Transverse colon (tissue), 4 donors: ENCODE measurements at regions not wholly inside any gene's neighbourhood (a gene's known extent, or its start where the extent isn't known, plus 50 kb on each side); places are given as distances from the start of the nearest gene placed in this dataset.

Source experiments
- DNase-seq: peaks from one replicate; pipeline ENCODE4 v3.0.0-alpha.2; 2019
- H3K27ac ChIP-seq, 4 donors: fragments of 200-600 bp; sonication (generic); 2 replicates each; pipeline ENCODE4 v1.5.1; 2016 to 2018; ENCODE audit warnings: inconsistent platforms in 4 of 4
- H3K27me3 ChIP-seq: fragments of 200-600 bp; sonication (generic); 2 replicates; pipeline ENCODE4 v1.5.1; 2017; ENCODE audit warnings: inconsistent platforms
- H3K36me3 ChIP-seq, 4 donors: fragments of 200-600 bp; sonication (generic); 2 replicates each; pipeline ENCODE4 v1.5.1; 2017 to 2019; ENCODE audit warnings: inconsistent platforms in 4 of 4
- H3K4me1 ChIP-seq, 4 donors: fragments of 200-600 bp; sonication (generic); 2 replicates each; pipeline ENCODE4 v1.5.1; 2017 to 2020; ENCODE audit warnings: inconsistent platforms in 4 of 4
- H3K4me3 ChIP-seq, 4 donors: fragments of 200-600 bp; sonication (generic); 1 replicate in 1 of 4; 2 replicates in 3 of 4; pipeline versions ENCODE4 v1.5.1 to v1.6.1; 2017 to 2019; ENCODE audit warnings: inconsistent platforms in 4 of 4
- H3K9me3 ChIP-seq, 2 donors: fragments of 200-600 bp; sonication (generic); 2 replicates each; pipeline ENCODE4 v1.5.1; 2017 to 2019; ENCODE audit warnings: inconsistent platforms in 2 of 2
- EP300 ChIP-seq: sonication (generic); formaldehyde crosslinking; IDR thresholded peaks from one replicate; pipeline ENCODE4 v1.6.1; 2017; ENCODE audit warnings: antibody characterized with exemption, low read depth
- POLR2A ChIP-seq: fragments of 450-650 bp; IDR thresholded peaks from one replicate; pipeline ENCODE4 v1.6.1; 2016; ENCODE audit warnings: antibody characterized with exemption, mild to moderate bottlenecking, moderate library complexity
- POLR2AphosphoS5 ChIP-seq, 3 donors: sonication (generic); formaldehyde crosslinking; IDR thresholded peaks; one replicate each; pipeline ENCODE4 v1.6.1; 2016; ENCODE audit warnings: antibody characterized with exemption in 3 of 3
- WGBS, 2 donors: methylation state at CpG; one replicate each; pipeline ENCODE4 v1.1.5; 2018; ENCODE audit warnings: low coverage in 1 of 2; 5-methylcytosine and 5-hydroxymethylcytosine counted together
- in situ Hi-C, 4 donors: fragments of 200-750 bp; cut with MboI; loops; one replicate each; pipeline versions ENCODE4 v1.15.0 to v1.15.1; 2017; ENCODE audit warnings: low sequenced_read_pairs in 3 of 4, low pct_ligation_motif_present in 1 of 4, low pct_unique_long_range_greater_than_20kb in 1 of 4
- intact Hi-C: fragments of 100-400 bp; cut with DNase I; formaldehyde crosslinking; loops from one replicate; pipeline ENCODE4 v1.15.1; 2023; ENCODE audit warnings: low total_unique reads
- TF ChIP-seq, protein P1 (sequence below), 5 experiments: fragments of 200-600 bp in 3 of 5; fragments of 450-650 bp in 2 of 5; sonication (generic) in 3 of 5; IDR thresholded peaks; 1 replicate in 2 of 5; 2 replicates in 3 of 5; pipeline ENCODE4 v1.5.1; 2016 to 2017; ENCODE audit warnings: antibody characterized with exemption in 5 of 5, inconsistent platforms in 3 of 5, mild to moderate bottlenecking in 2 of 5, moderate library complexity in 1 of 5

DNA sequence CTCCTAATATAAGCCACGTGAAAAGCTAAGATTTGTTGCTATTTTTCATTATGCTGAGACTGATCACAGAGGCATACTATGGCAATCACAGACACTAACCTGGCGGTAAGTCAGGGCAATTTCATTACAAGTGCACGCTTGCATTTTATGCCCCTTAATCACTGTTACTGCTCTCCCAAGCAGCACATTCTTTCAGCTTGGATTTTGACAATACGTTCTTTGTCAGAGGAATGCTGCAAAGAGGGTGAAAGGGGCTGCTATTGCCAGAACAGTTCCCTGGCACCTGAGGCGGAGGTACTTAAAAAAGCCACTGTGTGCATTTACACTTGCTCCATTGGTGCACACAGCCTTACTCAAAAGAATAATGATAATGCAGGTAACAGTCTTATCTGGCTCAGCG is 346.6 kb downstream of the RFC3 start:
- no peaks in the 10 kb centered on the region for H3K27me3 ChIP-seq
- no peak for DNase-seq
- H3K9me3 ChIP-seq = no peaks in the 10 kb centered on the region
- TF ChIP-seq EP300 (no peak), POLR2AphosphoS5 (IDR thresholded peaks at IDR 0.05) (no peak), POLR2A (no peak)
- TF ChIP-seq, protein P1, sequence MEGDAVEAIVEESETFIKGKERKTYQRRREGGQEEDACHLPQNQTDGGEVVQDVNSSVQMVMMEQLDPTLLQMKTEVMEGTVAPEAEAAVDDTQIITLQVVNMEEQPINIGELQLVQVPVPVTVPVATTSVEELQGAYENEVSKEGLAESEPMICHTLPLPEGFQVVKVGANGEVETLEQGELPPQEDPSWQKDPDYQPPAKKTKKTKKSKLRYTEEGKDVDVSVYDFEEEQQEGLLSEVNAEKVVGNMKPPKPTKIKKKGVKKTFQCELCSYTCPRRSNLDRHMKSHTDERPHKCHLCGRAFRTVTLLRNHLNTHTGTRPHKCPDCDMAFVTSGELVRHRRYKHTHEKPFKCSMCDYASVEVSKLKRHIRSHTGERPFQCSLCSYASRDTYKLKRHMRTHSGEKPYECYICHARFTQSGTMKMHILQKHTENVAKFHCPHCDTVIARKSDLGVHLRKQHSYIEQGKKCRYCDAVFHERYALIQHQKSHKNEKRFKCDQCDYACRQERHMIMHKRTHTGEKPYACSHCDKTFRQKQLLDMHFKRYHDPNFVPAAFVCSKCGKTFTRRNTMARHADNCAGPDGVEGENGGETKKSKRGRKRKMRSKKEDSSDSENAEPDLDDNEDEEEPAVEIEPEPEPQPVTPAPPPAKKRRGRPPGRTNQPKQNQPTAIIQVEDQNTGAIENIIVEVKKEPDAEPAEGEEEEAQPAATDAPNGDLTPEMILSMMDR (IDR thresholded peaks at IDR 0.05) = no peak
- intact Hi-C loops = no loop called here
- in situ Hi-C loops = no loop called here
- H3K4me3 ChIP-seq = no peak overlapping the region
- no peaks in the 10 kb centered on the region for H3K36me3 ChIP-seq
- H3K4me1 ChIP-seq = peaks cover 7 to 23% (median 16%) of the 10 kb centered on the region in 4 donors
- WGBS, 2 donors = 55 to 69% methylated on average over 5 to 6 of the region's 6 CpGs
- no peak overlapping the region for H3K27ac ChIP-seq

DNA sequence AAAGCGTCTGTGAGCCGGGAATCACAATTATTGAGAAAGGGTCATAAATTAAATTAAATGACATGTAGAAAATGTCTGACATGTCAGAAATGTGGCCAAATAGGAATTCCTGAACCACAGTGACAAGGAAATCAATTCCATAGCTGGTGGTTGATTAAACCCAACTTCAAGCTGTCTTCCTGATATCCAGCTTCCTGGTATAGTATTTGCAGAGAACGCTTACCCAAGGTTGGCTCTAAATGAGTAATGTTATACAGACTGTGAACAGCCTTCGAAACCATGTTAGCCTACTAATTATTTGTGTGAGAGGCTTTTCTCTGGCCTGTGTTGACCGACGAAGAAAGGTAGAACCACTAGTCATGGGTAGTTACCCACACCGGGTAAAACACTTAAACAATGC is 347.2 kb downstream of the RFC3 start:
- TF ChIP-seq, protein P1 (IDR thresholded peaks at IDR 0.05) = no peak
- no peak for TF ChIP-seq POLR2AphosphoS5 (IDR thresholded peaks at IDR 0.05)
- H3K27me3 ChIP-seq = no peaks in the 10 kb centered on the region
- H3K36me3 ChIP-seq = no peaks in the 10 kb centered on the region
- in situ Hi-C loops = no loop called here
- peaks cover 7 to 23% (median 16%) of the 10 kb centered on the region in 4 donors for H3K4me1 ChIP-seq
- intact Hi-C loops = no loop called here
- WGBS, 2 donors = 91 to 100% methylated on average over 2 to 7 of the region's 7 CpGs
- H3K9me3 ChIP-seq = no peaks in the 10 kb centered on the region
- no peak overlapping the region for H3K4me3 ChIP-seq
- no peak overlapping the region for H3K27ac ChIP-seq
- no peak for DNase-seq

DNA sequence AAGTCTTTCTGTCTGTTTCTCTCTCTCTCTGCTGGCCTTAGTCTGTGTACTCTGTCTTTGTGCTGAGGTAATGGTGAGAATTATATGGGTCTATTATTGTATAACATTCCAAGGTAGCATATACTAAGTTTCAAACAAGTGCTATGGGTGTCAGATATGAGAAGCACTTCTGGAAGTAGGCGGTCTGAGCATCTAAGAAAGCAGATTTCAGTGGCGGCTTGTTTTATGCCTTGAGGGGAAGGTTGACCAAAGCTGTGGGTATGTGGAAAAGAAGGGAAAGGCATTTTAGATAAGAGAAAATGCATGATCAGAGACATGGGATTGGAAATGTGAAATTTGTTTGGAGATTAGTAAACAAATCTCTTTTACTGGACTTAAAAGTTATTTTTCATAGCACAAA is 348.5 kb downstream of the RFC3 start:
- 85 to 89% methylated on average over 2 of the region's 2 CpGs for WGBS, 2 donors
- H3K27me3 ChIP-seq = no peaks in the 10 kb centered on the region
- intact Hi-C loops (no loop called here), in situ Hi-C loops (no loop called here)
- TF ChIP-seq POLR2A (no peak), EP300 (no peak), POLR2AphosphoS5 (IDR thresholded peaks at IDR 0.05) (no peak)
- TF ChIP-seq, protein P1 (IDR thresholded peaks at IDR 0.05) = no peak
- H3K9me3 ChIP-seq = no peaks in the 10 kb centered on the region
- H3K4me3 ChIP-seq = no peak overlapping the region
- peaks cover 6 to 21% (median 13%) of the 10 kb centered on the region in 4 donors for H3K4me1 ChIP-seq
- H3K27ac ChIP-seq = no peak overlapping the region
- no peak for DNase-seq
- H3K36me3 ChIP-seq = no peaks in the 10 kb centered on the region

DNA sequence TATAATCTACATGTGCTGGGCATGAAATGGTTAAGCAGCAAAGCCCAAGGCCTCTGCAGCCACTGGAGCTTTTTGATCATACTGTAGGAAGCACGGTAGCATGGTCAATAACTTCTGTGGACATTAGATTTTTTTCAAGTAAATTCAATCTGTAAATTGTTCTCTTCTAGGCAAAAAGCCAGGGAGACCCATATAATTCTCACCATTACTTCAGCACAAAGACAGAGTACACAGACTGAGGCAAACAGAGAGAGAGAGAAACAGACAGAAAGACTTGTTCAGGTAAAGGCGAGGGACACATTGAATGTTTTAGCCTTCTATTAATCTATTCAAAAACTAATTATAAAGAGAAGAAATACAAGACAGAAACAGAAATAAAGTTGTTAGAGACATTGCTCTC is 349.4 kb downstream of the RFC3 start:
- TF ChIP-seq EP300 = no peak
- no peak for TF ChIP-seq POLR2A
- TF ChIP-seq, protein P1 (IDR thresholded peaks at IDR 0.05) = no peak
- TF ChIP-seq POLR2AphosphoS5 (IDR thresholded peaks at IDR 0.05) = no peak
- no peak for DNase-seq
- Histone ChIP-seq H3K27ac (no peak overlapping the region), H3K4me3 (no peak overlapping the region), H3K36me3 (no peaks in the 10 kb centered on the region), H3K9me3 (no peaks in the 10 kb centered on the region), H3K4me1 (peaks cover 0 to 11% (median 9%) of the 10 kb centered on the region in 4 donors), H3K27me3 (no peaks in the 10 kb centered on the region)
- intact Hi-C loops (no loop called here), in situ Hi-C loops (no loop called here)
- 39 to 43% methylated on average over 2 of the region's 2 CpGs for WGBS, 2 donors
